H1 (cell line): ENCODE measurements at regions not wholly inside any gene's neighbourhood (a gene's known extent, or its start where the extent isn't known, plus 50 kb on each side); places are given as distances from the start of the nearest gene placed in this dataset.

ENCODE experiments used
- BRCA1 ChIP-seq: IDR thresholded peaks from 2 replicates; pipeline ENCODE4 v1.6.1; 2012; ENCODE audit warnings: low read depth, low read length, improper control_type of control experiment
- CHD1 ChIP-seq: IDR thresholded peaks from 2 replicates; pipeline ENCODE4 v1.6.1; 2012; ENCODE audit warnings: low read depth, low read length, improper control_type of control experiment
- EGR1 ChIP-seq: IDR thresholded peaks from 2 replicates; pipeline ENCODE4 v1.6.1; 2011; ENCODE audit warnings: low read depth, low read length, borderline replicate concordance
- EP300 ChIP-seq, 2 experiments: IDR thresholded peaks; 1 replicate in 1 of 2; 2 replicates in 1 of 2; pipeline ENCODE4 v1.6.1; 2011 to 2012; ENCODE audit warnings: low read depth in 2 of 2, low read length in 2 of 2, mild to moderate bottlenecking in 2 of 2, borderline replicate concordance in 1 of 2, inconsistent platforms in 1 of 2, moderate library complexity in 1 of 2
- KDM4A ChIP-seq: IDR thresholded peaks from one replicate; pipeline ENCODE4 v1.7.1; 2012; ENCODE audit warnings: low read depth, mild to moderate bottlenecking, moderate library complexity, low read length, inconsistent platforms; ENCODE audit not compliant: severe bottlenecking
- MAFK ChIP-seq: IDR thresholded peaks from 2 replicates; pipeline ENCODE4 v1.6.1; 2012; ENCODE audit warnings: low read depth, mild to moderate bottlenecking, improper control_type of control experiment, low read length
- PHF8 ChIP-seq: fragments of 200-600 bp; sonication (generic); conservative IDR thresholded peaks from 2 replicates; pipeline ENCODE4 v1.7.1; 2012; ENCODE audit warnings: low read depth, mild to moderate bottlenecking, inconsistent platforms, low read length, moderate library complexity
- SAP30 ChIP-seq: fragments of 300-600 bp; sonication (generic); IDR thresholded peaks from 2 replicates; pipeline ENCODE4 v1.7.1; 2012; ENCODE audit warnings: low read length, moderate library complexity, mild to moderate bottlenecking, inconsistent platforms; ENCODE audit not compliant: insufficient read depth, insufficient replicate concordance
- TEAD4 ChIP-seq: IDR thresholded peaks from 2 replicates; pipeline ENCODE4 v1.6.1; 2012; ENCODE audit warnings: low read depth, low read length, inconsistent platforms, mixed read lengths
- TF ChIP-seq, protein P1 (sequence below): fragments of 300-600 bp; sonication (generic); IDR thresholded peaks from 2 replicates; pipeline ENCODE4 v1.7.1; 2012; ENCODE audit warnings: low read length, moderate library complexity, mild to moderate bottlenecking, inconsistent platforms; ENCODE audit not compliant: insufficient replicate concordance

DNA sequence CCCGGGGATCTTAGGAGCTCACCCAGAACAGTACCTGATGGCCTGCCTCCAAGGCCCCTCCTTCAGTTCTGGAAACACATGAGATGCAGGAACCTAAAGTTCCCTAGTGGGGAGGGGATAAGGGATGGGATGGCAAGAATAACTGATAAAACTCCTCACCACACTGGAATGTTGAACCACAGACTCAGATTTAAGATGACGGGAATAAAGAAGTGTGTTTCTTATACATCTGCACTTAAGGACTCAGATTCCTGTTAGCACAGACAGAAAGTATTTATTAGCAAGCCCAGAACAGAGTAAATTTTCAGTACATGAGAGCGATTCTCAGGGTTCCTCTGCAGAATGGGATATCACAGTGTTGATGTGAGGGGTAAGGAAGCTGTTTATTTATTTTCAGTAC, 245.2 kb downstream of the TLE3 start (continued):
- TF ChIP-seq, protein P1, sequence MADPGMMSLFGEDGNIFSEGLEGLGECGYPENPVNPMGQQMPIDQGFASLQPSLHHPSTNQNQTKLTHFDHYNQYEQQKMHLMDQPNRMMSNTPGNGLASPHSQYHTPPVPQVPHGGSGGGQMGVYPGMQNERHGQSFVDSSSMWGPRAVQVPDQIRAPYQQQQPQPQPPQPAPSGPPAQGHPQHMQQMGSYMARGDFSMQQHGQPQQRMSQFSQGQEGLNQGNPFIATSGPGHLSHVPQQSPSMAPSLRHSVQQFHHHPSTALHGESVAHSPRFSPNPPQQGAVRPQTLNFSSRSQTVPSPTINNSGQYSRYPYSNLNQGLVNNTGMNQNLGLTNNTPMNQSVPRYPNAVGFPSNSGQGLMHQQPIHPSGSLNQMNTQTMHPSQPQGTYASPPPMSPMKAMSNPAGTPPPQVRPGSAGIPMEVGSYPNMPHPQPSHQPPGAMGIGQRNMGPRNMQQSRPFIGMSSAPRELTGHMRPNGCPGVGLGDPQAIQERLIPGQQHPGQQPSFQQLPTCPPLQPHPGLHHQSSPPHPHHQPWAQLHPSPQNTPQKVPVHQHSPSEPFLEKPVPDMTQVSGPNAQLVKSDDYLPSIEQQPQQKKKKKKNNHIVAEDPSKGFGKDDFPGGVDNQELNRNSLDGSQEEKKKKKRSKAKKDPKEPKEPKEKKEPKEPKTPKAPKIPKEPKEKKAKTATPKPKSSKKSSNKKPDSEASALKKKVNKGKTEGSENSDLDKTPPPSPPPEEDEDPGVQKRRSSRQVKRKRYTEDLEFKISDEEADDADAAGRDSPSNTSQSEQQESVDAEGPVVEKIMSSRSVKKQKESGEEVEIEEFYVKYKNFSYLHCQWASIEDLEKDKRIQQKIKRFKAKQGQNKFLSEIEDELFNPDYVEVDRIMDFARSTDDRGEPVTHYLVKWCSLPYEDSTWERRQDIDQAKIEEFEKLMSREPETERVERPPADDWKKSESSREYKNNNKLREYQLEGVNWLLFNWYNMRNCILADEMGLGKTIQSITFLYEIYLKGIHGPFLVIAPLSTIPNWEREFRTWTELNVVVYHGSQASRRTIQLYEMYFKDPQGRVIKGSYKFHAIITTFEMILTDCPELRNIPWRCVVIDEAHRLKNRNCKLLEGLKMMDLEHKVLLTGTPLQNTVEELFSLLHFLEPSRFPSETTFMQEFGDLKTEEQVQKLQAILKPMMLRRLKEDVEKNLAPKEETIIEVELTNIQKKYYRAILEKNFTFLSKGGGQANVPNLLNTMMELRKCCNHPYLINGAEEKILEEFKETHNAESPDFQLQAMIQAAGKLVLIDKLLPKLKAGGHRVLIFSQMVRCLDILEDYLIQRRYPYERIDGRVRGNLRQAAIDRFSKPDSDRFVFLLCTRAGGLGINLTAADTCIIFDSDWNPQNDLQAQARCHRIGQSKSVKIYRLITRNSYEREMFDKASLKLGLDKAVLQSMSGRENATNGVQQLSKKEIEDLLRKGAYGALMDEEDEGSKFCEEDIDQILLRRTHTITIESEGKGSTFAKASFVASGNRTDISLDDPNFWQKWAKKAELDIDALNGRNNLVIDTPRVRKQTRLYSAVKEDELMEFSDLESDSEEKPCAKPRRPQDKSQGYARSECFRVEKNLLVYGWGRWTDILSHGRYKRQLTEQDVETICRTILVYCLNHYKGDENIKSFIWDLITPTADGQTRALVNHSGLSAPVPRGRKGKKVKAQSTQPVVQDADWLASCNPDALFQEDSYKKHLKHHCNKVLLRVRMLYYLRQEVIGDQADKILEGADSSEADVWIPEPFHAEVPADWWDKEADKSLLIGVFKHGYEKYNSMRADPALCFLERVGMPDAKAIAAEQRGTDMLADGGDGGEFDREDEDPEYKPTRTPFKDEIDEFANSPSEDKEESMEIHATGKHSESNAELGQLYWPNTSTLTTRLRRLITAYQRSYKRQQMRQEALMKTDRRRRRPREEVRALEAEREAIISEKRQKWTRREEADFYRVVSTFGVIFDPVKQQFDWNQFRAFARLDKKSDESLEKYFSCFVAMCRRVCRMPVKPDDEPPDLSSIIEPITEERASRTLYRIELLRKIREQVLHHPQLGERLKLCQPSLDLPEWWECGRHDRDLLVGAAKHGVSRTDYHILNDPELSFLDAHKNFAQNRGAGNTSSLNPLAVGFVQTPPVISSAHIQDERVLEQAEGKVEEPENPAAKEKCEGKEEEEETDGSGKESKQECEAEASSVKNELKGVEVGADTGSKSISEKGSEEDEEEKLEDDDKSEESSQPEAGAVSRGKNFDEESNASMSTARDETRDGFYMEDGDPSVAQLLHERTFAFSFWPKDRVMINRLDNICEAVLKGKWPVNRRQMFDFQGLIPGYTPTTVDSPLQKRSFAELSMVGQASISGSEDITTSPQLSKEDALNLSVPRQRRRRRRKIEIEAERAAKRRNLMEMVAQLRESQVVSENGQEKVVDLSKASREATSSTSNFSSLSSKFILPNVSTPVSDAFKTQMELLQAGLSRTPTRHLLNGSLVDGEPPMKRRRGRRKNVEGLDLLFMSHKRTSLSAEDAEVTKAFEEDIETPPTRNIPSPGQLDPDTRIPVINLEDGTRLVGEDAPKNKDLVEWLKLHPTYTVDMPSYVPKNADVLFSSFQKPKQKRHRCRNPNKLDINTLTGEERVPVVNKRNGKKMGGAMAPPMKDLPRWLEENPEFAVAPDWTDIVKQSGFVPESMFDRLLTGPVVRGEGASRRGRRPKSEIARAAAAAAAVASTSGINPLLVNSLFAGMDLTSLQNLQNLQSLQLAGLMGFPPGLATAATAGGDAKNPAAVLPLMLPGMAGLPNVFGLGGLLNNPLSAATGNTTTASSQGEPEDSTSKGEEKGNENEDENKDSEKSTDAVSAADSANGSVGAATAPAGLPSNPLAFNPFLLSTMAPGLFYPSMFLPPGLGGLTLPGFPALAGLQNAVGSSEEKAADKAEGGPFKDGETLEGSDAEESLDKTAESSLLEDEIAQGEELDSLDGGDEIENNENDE: no peak
- TF ChIP-seq EP300 (IDR thresholded peaks at IDR 0.05; ENCODE audit: borderline replicate concordance in 1 of 2, low read depth in 2 of 2, low read length in 2 of 2) (no peak), BRCA1 (no peak), EGR1 (no peak), TEAD4 (no peak), SAP30 (no peak), PHF8 (no peak), MAFK (no peak), CHD1 (no peak), KDM4A (no peak)
